ENCODE measurements at regions not wholly inside any gene's neighbourhood (a gene's known extent, or its start where the extent isn't known, plus 50 kb on each side); places are given as distances from the start of the nearest gene placed in this dataset.
"Not testable (repeated sequence)": the region's sequence is repeated elsewhere in the genome, so short reads cannot be mapped to it uniquely, and the experiment has no call there.

DNA sequence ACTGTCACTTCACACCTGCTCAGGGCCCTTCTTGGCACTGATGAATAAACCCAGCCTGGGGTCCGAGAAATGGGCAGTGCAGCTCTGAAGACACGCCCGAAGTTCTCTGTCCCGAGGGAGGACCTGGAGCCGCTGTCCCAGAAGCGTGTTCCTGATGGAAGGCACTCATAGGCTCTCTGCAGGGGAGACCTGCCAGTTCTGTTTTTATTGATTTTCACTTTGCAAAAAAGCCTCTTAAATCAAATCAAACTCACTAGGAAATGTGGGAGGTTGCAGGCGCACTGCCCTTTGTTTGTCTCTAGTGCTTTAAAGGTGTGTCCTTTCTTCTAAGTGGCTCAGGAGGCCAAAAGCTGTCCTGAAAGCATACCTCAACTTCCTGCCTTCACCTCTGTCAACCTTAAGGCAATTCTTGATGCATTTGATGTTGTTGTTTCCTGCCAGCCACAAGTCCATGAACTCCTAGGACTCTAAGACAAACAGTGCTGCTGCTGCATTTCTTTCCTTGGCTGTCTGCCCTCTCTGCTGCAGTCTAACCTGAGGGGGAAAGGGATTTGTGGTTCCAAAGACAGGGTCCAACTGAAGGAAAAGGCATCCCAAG lies 663.2 kb downstream of the UQCRFS1 start:
- no peak for DNase-seq

DNA sequence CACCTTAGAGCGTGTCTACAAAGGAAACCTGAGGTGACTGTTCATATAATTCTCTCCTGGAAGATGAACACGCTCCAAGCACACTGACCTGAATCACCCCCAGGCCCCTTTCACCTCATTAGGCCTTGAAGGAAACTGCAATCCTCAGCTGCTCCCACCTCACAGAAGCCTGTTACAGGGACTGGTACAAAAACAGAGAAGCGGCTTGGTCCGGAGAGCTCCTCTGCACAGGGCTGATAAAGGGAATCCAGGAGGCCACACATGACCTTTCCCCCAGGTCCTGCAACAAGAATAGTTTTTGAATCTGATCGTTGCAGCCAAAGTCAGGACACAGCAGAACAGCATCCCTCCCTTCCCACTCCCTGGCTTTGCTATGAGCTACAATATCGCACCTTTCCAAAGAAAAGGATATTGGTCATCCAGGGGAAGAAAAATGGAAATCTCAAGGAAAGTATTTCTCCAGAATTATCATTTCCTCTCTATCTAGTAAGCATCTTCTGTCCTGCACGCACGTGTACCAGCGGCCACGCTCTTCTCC lies 666.7 kb downstream of the UQCRFS1 start:
- DNase-seq: no peak

DNA sequence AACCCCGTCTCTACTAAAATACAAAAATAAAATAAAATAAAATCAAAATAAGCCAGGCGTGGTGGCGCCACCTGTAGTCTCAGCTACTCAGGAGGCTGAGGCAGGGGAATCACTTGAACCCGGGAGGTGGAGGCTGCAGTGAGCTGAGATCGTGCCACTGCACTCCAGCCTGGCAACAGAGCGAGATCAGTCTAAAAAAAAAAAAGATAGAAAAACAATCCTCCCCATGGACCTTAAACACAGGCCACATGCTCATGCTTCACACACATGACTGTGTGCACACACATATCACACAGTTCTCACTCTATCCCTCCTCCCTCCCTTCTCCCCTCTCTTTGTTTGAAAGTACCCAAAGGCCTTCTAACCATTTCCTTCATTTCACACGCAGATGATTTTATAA lies 667.6 kb downstream of the UQCRFS1 start:
- DNase-seq: not testable (repeated sequence)

DNA sequence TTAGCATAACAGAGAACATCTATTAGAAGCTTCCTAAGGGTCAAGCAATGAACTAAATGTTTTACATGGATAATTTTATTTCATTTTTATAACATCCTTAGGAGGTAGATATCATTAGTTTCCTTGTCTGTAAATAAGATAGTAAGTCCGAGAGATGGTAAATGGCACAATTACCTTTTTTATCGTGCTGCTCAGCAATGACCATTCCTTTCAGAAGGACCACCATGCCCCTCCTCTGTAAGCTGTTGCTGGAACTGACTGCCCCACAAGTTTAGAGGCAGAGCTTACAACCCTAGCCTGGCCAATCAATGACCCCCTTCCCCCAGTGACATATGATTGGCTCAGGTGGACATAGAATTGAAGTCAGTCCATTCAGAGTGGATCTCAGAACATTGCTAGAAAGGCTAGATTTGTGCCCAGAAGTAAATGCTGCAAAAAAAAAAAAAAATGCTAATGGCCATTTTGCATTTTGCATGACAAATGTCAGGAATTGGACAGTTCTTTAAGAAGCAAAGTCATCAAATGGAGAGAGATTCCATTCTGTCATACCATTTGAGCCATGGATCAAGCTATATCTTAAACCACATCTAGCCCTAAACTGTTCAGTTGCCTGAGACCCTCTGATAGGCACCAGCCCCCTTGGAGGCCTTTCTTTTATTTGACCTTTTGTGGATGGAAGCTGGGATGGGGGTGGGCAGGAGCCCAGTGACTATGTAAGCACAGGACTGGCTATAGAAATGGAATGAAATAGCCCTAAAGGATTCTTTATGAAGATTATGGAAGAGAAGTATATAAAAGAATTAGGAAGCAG lies 668.3 kb downstream of the UQCRFS1 start:
- no peak for DNase-seq

DNA sequence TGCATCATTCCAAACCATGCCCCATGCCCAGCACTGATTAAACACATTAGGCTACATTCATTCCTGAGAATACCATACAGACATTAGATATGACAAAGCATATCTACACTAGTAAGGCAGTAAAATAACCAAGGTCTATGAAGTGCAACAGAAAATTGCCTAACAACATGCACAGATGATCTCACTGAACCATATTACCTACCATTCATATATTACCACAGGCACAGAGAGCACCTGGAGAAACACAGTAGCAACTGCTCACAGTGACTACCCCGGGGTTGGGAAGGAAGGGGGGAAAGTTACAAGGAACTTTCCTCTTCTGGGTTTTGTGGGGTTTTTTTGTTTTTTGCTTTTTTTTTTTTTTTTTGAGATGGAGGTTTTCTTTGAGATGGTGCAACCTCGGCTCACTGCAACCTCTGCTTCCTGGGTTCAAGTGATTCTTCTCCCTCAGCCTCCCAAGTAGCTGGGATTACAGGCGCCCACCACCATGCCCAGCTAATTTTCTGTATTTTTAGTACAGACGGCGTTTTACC lies 669.6 kb downstream of the UQCRFS1 start:
- no peak for DNase-seq

DNA sequence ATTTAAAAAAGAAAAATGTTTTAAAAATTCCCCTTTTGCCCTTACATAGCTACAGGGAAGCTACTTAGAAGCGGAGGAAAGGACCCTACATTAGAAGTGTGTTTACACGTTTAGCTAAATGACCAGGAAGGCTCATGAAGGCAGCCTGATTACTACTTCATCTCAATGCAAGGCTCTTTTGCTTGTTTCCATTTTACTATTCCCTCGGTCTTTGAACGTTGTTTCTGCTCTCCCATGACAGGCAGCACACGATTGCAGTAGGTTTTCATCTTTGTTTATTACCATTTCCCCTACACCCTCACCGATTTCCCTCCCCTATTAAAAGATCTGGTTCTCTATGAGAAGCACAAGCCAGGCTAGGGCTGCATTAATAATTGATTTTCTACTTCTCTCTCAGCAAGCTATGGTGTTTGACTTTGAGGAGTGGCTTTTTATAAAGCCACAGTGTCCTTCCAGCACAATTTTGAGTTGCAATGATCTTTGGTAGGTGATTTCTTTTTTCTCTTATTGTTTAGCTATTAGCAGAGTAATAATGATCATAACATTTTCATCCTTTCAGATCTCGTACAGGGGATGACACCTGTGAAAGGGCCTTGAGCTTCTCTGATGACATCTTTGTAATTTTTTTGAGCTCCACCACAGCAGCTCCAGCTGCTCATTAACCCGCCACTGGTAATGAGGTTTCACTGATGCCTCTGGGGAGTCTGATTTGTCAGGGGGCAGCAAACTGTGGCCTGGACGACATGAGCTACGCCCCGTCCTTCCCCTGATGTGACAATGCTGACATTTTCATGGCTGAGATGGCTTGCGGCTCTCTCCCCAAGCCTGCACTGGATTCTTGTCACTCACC lies 670.3 kb downstream of the UQCRFS1 start:
- no peak for DNase-seq

DNA sequence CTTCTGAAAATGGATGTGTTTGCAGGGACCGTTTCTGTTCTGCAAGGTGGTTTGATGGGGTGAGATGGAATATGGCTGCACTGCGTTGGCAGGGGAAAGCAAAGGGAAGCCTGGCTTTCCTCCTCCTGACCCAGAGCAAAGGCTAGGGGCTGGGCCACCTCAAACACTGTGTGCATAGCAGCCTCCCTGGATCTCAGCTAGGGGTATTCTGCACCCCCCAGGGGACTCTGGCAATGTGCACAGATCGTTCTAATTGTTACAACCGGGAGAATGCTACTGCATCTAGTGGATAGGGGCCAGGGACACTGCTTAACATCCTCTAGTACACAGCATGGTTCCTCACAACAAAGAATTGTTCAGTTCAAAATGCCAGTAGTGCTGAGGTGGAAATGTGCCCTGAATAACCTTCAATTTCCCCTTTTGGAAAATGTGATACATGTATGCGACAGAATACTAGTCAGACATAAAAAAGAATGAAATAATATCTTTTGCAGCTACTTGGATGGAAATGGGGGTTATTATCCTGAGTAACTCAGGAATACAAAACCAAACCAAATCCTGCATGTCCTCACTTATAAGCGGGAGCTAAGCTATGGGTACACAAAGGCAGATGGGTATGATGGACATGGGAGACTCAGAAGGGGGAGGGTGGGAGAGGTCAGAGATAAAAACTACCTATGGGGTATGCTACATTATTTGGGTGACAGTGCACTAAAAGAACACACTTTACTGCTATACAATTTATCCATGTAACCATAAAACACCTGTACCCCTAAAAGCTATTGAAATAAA lies 671.2 kb downstream of the UQCRFS1 start:
- no peak for DNase-seq

DNA sequence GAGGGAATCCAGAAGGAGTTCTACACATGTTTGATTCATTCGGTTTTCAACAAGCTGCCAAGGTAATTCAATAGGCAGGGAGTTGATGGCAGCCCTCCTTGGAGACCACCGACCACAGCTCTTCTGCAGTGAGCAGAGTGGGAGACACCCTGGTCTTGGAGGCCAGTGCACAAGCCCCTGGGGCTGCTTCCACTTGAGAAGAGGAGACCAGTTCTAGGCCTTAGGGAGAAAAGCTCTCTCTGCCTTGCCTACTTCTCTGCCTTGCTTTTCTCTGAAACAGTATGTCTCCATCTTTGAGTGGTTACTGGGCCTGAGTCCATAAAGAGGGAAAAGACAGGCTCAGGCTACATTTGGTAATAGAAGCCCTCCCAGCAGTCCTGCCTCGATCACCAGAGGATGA lies 671.9 kb downstream of the UQCRFS1 start:
- DNase-seq: no peak

DNA sequence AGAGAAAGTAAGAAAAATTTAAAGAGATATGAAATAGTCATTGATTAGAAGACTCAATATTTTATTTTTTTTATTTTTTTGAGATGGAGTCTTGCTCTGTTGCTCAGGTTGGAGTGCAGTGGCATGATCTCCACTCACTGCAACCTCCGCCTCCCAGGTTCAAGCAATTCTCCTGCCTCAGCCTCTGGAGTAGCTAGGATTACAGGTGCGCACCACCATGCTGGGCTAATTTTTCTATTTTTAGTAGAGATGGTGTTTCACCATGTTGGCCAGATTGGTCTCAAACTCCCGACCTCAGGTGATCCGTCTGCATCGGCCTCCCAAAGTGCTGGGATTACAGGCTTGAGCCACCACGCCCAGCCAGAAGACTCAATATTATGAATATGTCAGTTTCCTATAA lies 672.6 kb downstream of the UQCRFS1 start:
- not testable (repeated sequence) for DNase-seq

DNA sequence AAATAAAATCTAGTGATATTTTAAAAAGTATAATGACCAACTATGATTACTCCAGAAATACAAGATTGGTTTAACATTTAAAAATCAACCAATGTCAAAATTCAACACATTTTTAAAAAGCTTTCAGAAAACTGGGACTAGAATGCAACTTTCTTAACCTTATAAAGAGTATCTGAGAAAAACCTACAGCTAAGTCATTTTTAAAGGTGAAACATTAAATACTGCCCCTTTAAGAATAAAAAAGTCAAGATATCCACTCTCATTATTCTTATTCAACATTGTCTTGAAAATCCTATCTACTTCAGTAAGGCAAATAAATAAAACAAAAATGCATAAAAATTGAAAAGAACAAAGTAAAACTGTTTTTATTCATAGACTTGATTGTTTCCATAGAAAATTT lies 673.2 kb downstream of the UQCRFS1 start:
- DNase-seq: no peak

DNA sequence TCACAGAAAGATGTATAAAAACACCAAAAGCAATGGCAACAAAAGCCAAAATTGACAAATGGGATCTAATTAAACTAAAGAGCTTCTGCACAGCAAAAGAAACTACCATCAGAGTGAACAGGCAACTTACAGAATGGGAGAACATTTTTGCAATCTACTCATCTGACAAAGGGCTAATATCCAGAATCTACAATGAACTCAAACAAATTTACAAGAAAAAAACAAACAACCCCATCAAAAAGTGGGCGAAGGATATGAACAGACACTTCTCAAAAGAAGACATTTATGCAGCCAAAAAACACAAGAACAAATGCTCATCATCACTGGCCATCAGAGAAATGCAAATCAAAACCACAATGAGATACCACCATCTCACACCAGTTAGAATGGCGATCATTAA lies 674.4 kb downstream of the UQCRFS1 start:
- DNase-seq: not testable (repeated sequence)

DNA sequence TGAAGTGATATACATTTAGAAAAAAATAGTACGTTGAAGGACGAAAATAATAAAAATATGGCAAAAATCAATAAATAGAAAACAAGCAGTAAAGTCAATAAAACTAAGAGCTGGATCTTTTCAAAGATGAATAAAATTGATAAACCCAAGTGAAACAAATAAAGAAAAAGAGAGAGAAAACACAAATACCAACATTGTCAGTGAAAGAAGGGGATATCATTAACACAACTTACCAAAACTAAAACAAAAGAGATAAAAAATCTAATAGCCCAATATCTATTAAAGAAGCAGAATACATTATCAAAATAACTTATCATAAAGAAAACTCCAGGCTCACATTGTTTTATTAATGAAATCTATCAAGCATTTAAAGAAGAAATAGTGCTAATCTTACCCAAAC lies 675.1 kb downstream of the UQCRFS1 start:
- DNase-seq: no peak

DNA sequence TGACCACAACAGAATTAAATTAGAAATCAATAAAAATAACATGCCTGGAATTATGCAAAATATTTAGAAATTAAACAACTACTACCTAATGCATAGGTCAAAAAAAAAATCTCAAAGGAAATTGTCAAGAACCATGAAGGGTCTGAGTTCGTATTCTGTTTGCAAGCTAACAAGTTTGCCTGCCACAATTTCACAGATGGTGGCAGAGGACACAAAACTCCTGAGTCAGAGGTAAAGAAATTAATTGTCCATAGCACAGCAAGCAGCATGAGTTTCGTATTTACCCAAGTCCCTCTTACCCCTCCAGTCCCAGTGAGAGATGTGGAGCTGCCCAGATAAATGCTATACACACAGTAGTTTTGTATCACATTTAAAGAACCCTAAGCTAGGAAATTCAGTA lies 675.9 kb downstream of the UQCRFS1 start:
- DNase-seq: no peak

DNA sequence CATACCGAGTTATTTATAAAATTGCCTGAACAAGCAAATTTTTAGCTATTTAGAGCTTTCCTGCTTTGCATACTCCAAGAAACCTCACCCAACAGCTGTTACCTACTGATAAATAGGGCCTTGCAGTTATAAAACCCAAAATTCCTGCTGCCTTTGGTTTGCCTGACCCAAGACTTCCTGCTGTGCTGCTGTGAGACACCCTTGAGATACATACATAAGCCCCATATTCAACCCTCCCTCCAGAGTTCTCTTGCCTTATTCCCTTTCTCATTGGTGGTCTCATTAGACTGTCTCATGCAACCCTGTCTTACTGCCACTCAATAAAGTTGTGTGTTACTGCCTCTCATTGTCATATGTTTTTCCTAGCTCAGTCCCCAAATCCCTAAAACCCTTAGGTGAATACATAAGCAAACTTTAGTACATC lies 677.6 kb downstream of the UQCRFS1 start:
- no peak for DNase-seq

DNA sequence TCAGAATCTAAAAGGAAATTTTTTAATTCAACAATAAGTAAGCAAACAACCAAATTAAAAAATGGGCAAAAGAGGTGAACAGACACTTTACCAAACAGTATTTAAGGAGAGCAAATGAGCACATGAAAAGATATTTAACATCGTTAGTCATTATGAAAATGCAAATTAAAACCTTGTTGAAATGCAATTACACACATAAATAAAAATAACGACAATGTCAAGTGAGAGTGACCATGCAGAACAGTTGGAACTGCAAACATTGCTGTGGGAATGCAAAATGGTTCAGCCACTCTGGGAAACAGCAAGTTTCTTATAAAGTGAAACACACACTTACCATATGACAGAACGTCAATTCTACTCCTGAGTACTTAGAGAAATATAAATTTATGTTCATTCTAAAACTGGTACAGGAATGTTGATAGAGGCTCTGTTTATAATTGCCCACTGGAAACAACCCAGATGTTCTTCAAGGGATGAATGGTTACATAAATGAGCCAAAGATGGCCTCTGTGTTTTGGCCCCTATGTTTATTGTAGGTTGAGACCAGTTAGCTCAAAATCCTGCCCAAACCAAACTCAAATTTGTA lies 678.1 kb downstream of the UQCRFS1 start:
- no peak for DNase-seq

DNA sequence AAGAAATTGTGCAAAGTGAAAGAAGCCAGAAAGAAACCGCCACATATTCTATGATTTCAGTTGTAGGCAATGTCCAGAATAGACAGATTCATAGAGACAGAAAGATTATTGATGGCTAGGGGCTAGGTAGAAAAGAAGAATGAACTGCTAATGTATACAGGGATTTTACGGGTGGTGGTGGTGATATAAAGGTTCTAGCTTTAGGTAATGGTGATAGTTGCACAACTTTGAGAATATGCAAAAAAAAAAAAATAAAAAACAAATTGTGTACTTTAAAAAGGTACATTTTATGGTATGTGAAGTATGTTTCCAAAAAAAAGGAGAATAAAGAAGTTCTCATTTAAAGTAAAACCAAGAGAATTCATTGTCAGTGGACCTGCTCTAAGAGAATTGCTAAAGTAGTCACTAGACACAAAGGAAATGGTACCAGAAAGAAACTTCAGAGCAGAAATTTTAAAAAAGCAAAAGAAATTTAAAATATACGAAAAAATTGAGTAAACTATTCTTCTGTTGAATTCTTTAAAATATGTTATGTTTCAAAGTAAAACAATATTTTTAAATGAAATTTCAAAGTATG lies 680.1 kb downstream of the UQCRFS1 start:
- DNase-seq: no peak

DNA sequence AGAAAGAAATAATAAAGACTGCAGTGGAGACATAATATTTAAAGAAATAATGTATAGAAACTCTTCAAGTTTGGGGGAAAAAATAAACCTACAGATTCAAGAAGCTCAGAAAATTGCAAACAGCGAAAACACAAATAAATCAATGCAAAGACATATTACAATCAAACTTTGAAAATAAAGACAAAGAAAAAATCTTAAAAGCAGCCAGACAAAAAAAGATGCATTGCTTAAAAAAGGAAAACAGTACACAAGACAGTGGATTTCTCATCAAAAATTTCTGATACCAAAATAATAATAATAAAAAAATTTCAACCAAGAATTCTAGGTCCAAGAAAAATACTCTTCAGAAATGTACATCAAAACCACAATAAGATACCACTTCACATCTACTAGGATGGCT lies 681.0 kb downstream of the UQCRFS1 start:
- no peak for DNase-seq

DNA sequence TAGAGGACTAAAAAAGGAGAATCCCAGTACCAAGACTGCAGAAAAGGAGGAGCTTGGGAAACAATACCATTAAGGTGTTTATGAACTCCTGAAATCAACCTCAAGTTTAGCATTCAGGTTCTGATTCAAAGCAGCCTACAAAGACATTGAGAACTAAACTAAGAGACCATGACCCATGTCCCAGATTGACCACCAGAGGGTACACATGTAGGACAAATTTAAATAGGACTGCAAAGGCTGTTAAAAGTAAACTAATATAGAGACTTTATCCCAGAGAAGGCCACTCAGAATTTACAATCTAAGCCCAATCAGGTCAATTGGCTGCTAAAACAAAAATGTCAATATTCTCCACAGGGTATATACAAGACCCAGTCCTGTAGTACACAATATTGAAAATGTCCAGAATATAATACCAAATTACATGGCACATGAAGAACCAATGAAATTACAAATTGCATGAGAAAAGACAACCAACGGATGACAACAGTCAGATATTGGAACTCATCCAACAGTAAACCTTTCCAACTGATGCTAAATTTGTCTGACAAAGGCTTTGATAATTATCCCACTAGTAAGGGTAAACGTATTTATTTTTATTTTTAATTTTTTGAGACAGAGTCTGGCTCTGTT lies 682.4 kb downstream of the UQCRFS1 start:
- DNase-seq: no peak

DNA sequence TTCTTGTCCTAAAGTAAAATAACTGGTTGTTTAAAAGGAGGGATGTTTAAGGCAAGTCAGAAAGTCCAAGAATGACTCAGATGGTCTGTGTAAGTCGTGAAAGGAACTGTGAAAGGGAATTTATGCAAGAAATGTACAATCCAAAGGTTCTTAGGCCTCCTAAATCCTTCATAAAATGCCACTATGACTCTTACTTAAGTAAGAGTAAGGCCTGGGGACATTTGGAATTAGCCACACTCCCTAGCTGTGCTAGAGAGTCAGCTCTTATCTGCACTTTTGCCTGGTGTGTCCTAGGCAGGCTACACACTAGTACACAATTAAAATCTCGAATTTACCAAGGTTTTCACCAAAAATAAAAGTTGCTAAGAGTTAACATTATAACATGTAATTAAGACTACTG lies 686.9 kb downstream of the UQCRFS1 start:
- no peak for DNase-seq

DNA sequence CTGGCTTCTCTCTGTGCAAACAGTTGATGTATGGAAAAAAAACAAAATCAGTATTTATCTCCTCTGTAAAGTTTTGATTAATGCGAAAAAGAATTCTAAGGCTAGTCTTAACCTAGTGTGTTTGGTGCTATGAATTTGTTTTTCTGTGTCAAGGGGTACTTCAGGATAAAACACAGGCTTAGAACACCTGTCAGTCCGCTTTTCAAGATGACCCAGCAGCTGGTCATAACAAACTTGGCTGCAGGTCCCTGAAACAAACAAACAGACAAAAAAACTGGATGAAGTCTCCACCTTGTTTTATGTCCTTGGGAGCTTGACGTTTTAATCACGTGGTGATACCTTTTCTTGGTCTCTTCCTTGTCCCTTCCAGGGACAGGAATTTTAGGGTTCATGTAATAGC lies 689.3 kb downstream of the UQCRFS1 start:
- no peak for DNase-seq

DNA sequence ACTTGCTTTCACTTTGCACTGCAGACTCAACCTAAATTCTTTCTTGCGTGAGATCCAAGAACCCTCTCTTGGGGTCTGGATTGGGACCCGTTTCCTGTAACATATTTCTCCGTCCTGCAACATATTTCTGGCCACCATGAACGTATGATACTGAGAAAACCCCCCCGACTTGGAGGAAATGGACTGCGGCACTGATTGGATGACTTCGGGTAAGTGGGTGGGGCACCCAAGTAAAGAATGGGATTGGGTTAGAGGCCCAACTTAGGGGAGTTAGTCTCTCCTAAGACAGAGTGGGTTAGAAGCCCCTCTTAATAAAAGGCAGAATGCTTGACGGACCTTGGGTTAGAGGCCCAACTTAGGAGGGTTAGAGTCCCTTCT lies 690.4 kb downstream of the UQCRFS1 start:
- DNase-seq: no peak
